ENCODE measurements at regions not wholly inside any gene's neighbourhood (a gene's known extent, or its start where the extent isn't known, plus 50 kb on each side); places are given as distances from the start of the nearest gene placed in this dataset.

GRCh38 chr2:23135481-23136100, 249.4 kb upstream of the KLHL29 start:
- DNase-seq (ENCODE audit: low read depth in 2 of 2, low spot score in 1 of 2): no peak

GRCh38 chr2:23137166-23137565, 247.8 kb upstream of the KLHL29 start:
- no peak for DNase-seq (ENCODE audit: low read depth in 2 of 2, low spot score in 1 of 2)

- no peak for DNase-seq (ENCODE audit: low read depth in 2 of 2, low spot score in 1 of 2)
Observed at GRCh38 chr2:23138701-23139100, 246.3 kb upstream of the KLHL29 start.

- DNase-seq (ENCODE audit: low read depth in 2 of 2, low spot score in 1 of 2): no peak
Observed at GRCh38 chr2:23145460-23145859, 239.5 kb upstream of the KLHL29 start.

GRCh38 chr2:23146011-23146410, 239.0 kb upstream of the KLHL29 start:
- no peak for DNase-seq (ENCODE audit: low read depth in 2 of 2, low spot score in 1 of 2)

- DNase-seq (ENCODE audit: low read depth in 2 of 2, low spot score in 1 of 2): no peak
Observed at GRCh38 chr2:23148342-23148741, 236.6 kb upstream of the KLHL29 start.

GRCh38 chr2:23149777-23150176, 235.2 kb upstream of the KLHL29 start:
- DNase-seq (ENCODE audit: low read depth in 2 of 2, low spot score in 1 of 2): no peak

GRCh38 chr2:23153484-23153883, 231.5 kb upstream of the KLHL29 start:
- DNase-seq (ENCODE audit: low read depth in 2 of 2, low spot score in 1 of 2): no peak

GRCh38 chr2:23155022-23155421, 230.0 kb upstream of the KLHL29 start:
- DNase-seq (ENCODE audit: low read depth in 2 of 2, low spot score in 1 of 2): no peak

- no peak for DNase-seq (ENCODE audit: low read depth in 2 of 2, low spot score in 1 of 2)
Observed at GRCh38 chr2:23157812-23158211, 227.2 kb upstream of the KLHL29 start.

- DNase-seq (ENCODE audit: low read depth in 2 of 2, low spot score in 1 of 2): no peak
Observed at GRCh38 chr2:23158306-23158705, 226.7 kb upstream of the KLHL29 start.

GRCh38 chr2:23159746-23160405, 225.1 kb upstream of the KLHL29 start:
- no peak for DNase-seq (ENCODE audit: low read depth in 2 of 2, low spot score in 1 of 2)

GRCh38 chr2:23164173-23164572, 220.8 kb upstream of the KLHL29 start:
- no peak for DNase-seq (ENCODE audit: low read depth in 2 of 2, low spot score in 1 of 2)

- DNase-seq (ENCODE audit: low read depth in 2 of 2, low spot score in 1 of 2): no peak
Observed at GRCh38 chr2:23169896-23170295, 215.1 kb upstream of the KLHL29 start.

- DNase-seq (ENCODE audit: low read depth in 2 of 2, low spot score in 1 of 2): no peak
Observed at GRCh38 chr2:23171108-23171507, 213.9 kb upstream of the KLHL29 start.

GRCh38 chr2:23178396-23178795, 206.6 kb upstream of the KLHL29 start:
- DNase-seq (ENCODE audit: low read depth in 2 of 2, low spot score in 1 of 2): no peak

GRCh38 chr2:23183733-23184132, 201.2 kb upstream of the KLHL29 start:
- DNase-seq (ENCODE audit: low read depth in 2 of 2, low spot score in 1 of 2): no peak

GRCh38 chr2:23198316-23199114, 186.5 kb upstream of the KLHL29 start:
- DNase-seq (ENCODE audit: low read depth in 2 of 2, low spot score in 1 of 2): no peak

GRCh38 chr2:23199115-23199918, 185.7 kb upstream of the KLHL29 start:
- no peak for DNase-seq (ENCODE audit: low read depth in 2 of 2, low spot score in 1 of 2)

- no peak for DNase-seq (ENCODE audit: low read depth in 2 of 2, low spot score in 1 of 2)
Observed at GRCh38 chr2:23200068-23200786, 184.8 kb upstream of the KLHL29 start.

- no peak for DNase-seq (ENCODE audit: low read depth in 2 of 2, low spot score in 1 of 2)
Observed at GRCh38 chr2:23200787-23201114, 184.2 kb upstream of the KLHL29 start.
